Adrenal gland (tissue), 5 donors: ENCODE measurements at regions not wholly inside any gene's neighbourhood (a gene's known extent, or its start where the extent isn't known, plus 50 kb on each side); places are given as distances from the start of the nearest gene placed in this dataset.

ENCODE experiments used
- POLR2A ChIP-seq, 2 donors: fragments of 450-650 bp; IDR thresholded peaks; one replicate each; pipeline ENCODE4 v1.6.1; 2017; ENCODE audit warnings: antibody characterized with exemption in 2 of 2, mild to moderate bottlenecking in 2 of 2, moderate library complexity in 1 of 2
- TF ChIP-seq, protein P1 (sequence below), 6 experiments: fragments of 450-650 bp in 4 of 6; fragments of 200-600 bp in 2 of 6; sonication (generic) in 1 of 6; IDR thresholded peaks; 1 replicate in 5 of 6; 2 replicates in 1 of 6; pipeline versions ENCODE4 v1.5.1 to v1.8.0; 2016 to 2021; ENCODE audit warnings: antibody characterized with exemption in 6 of 6, mild to moderate bottlenecking in 2 of 6, moderate library complexity in 1 of 6
- donor health status: DM: no; HTN: no; CAD: no.

DNA sequence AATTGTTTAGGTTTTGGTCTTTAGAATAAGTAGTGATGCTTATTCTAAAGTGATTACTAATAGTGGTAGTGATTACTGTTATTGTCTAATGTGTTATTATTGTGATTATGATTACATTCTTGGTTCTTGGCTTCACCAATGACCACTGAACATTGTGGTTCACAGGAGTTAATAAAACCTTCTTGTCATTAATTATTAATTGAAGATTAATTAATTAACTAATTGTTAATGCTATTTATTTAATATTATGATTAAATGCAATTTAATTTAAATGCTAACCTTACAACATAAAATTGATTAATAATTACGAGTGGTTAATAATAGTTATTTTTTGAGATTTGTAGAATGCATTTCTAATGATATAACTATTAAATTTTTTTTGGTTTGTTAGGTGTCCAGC, 747.7 kb upstream of the POM121L12 start:
- TF ChIP-seq, protein P1, sequence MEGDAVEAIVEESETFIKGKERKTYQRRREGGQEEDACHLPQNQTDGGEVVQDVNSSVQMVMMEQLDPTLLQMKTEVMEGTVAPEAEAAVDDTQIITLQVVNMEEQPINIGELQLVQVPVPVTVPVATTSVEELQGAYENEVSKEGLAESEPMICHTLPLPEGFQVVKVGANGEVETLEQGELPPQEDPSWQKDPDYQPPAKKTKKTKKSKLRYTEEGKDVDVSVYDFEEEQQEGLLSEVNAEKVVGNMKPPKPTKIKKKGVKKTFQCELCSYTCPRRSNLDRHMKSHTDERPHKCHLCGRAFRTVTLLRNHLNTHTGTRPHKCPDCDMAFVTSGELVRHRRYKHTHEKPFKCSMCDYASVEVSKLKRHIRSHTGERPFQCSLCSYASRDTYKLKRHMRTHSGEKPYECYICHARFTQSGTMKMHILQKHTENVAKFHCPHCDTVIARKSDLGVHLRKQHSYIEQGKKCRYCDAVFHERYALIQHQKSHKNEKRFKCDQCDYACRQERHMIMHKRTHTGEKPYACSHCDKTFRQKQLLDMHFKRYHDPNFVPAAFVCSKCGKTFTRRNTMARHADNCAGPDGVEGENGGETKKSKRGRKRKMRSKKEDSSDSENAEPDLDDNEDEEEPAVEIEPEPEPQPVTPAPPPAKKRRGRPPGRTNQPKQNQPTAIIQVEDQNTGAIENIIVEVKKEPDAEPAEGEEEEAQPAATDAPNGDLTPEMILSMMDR (IDR thresholded peaks at IDR 0.05): no peak
- TF ChIP-seq POLR2A (IDR thresholded peaks at IDR 0.05): no peak
